ENCODE measurements at regions not wholly inside any gene's neighbourhood (a gene's known extent, or its start where the extent isn't known, plus 50 kb on each side); places are given as distances from the start of the nearest gene placed in this dataset.
"Not testable (repeated sequence)": the region's sequence is repeated elsewhere in the genome, so short reads cannot be mapped to it uniquely, and the experiment has no call there.

DNA sequence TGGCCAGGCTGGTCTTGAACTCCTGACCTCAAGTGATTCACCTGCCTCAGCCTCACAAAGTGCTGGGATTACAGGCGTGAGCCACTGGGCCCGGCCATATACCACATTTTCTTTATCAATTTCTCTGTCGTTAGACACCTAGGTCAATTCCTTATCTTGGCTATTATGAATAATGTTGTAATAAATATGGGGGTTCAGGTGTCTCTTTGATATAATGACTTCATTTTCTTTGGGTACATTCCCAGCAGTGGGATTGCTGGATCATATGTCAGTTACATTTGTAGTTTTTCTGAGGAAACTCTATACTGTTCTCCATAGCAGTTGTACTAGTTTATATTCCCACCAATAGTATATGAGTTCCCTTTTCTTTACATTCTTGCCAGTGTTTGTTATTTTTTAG lies 67.8 kb upstream of the DDHD1 start:
- POLR2A ChIA-PET = no interaction called here

DNA sequence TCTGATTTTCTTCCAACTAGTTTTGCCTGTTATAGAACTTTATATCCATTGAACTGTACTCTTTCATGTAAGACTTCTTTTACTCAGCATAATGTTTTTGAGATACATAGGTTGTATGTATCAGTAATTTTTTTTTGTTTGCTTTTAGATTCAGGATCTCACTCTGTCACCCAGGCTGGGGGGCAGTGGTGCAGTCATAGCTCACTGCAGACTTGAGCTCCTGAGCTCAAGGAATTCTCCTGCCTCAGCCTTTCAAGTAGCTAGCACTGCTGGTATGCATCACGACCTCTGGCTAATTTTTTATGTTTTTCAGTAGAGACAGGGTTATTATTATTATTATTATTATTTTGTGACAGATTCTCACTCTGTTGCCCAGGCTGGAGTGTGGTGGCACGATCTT lies 65.0 kb upstream of the DDHD1 start:
- H3K27me3 ChIP-seq (ENCODE audit: control insufficient read depth, insufficient read depth, low read length) = no peaks in the 10 kb centered on the region
- no peak for DNase-seq (ENCODE audit: low read depth)
- ChIA-PET POLR2A (no interaction called here), CTCF (interaction anchor here (0.6 to 1.9 kb wide), 9 partner anchors 11 to 78 kb away, joined by 3 to 7 read pairs (median 4); partner anchors contain the start of gene DDHD1)
- H3K36me3 ChIP-seq (ENCODE audit: control insufficient read depth, insufficient read depth, low read length) = no peaks in the 10 kb centered on the region
- TF ChIP-seq, protein P1, sequence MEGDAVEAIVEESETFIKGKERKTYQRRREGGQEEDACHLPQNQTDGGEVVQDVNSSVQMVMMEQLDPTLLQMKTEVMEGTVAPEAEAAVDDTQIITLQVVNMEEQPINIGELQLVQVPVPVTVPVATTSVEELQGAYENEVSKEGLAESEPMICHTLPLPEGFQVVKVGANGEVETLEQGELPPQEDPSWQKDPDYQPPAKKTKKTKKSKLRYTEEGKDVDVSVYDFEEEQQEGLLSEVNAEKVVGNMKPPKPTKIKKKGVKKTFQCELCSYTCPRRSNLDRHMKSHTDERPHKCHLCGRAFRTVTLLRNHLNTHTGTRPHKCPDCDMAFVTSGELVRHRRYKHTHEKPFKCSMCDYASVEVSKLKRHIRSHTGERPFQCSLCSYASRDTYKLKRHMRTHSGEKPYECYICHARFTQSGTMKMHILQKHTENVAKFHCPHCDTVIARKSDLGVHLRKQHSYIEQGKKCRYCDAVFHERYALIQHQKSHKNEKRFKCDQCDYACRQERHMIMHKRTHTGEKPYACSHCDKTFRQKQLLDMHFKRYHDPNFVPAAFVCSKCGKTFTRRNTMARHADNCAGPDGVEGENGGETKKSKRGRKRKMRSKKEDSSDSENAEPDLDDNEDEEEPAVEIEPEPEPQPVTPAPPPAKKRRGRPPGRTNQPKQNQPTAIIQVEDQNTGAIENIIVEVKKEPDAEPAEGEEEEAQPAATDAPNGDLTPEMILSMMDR (IDR thresholded peaks at IDR 0.05; ENCODE audit: insufficient read depth, low read depth, low read length) = no peak
- peak overlapping the region; percentile 45 for H3K4me3 ChIP-seq (ENCODE audit: low read depth, low read length)

More for the DNA sequence above, 67.8 kb upstream of the DDHD1 start:
- no peaks in the 10 kb centered on the region for H3K36me3 ChIP-seq (ENCODE audit: control insufficient read depth, insufficient read depth, low read length)
- no peaks in the 10 kb centered on the region for H3K27me3 ChIP-seq (ENCODE audit: control insufficient read depth, insufficient read depth, low read length)
- H3K4me3 ChIP-seq (ENCODE audit: low read depth, low read length) = no peak overlapping the region
- CTCF ChIA-PET = no interaction called here
- no peak for DNase-seq (ENCODE audit: low read depth)
- TF ChIP-seq, protein P1 (IDR thresholded peaks at IDR 0.05; ENCODE audit: insufficient read depth, low read depth, low read length) = no peak

DNA sequence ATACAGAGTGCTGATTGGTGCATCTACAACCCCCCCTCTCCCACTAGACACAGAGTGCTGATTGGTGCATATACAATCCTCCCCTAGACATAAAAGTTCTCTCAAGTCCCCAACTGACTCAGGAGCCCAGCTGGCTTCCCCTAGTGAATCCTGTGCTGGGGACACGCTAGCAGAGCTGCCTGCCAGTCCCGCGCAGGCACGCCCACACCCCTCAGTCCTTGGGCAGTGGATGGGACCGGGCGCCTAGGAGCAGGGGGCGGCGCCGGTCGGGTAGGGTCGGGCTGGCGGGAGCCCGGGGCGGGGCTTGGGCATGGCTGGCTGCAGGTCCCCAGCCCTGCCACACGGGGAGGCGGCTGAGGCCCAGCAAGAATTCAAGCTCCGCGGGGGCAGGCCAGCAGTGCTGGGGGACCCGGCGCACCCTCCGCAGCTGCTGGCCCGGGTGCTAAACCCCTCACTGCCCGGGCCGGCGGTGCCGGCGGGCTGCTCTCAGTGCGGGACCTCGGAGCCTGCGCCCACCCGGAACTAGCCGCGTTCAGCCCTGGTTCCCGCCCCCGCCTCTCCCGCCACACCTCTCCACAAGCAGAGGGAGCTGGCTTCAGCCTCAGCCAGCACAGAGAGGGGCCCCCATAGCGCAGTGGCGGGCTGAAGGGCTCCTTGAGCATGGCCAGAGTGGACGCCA lies 64.3 kb upstream of the DDHD1 start:
- TF ChIP-seq, protein P1 (IDR thresholded peaks at IDR 0.05; ENCODE audit: insufficient read depth, low read depth, low read length) = peak; percentile 37; the same call in 1 of the 2 replicates
- DNase-seq (ENCODE audit: low read depth) = peak; percentile 2
- peaks cover 2% of the 10 kb centered on the region; the same call in 1 of the 2 replicates for H3K27me3 ChIP-seq (ENCODE audit: control insufficient read depth, insufficient read depth, low read length)
- ChIA-PET CTCF (interaction anchor here (0.6 to 1.9 kb wide), 12 partner anchors 12 to 99 kb away, joined by 3 to 7 read pairs (median 4); partner anchors contain the start of gene DDHD1), POLR2A (no interaction called here)
- no peaks in the 10 kb centered on the region for H3K36me3 ChIP-seq (ENCODE audit: control insufficient read depth, insufficient read depth, low read length)
- peak overlapping the region; percentile 45 for H3K4me3 ChIP-seq (ENCODE audit: low read depth, low read length)

DNA sequence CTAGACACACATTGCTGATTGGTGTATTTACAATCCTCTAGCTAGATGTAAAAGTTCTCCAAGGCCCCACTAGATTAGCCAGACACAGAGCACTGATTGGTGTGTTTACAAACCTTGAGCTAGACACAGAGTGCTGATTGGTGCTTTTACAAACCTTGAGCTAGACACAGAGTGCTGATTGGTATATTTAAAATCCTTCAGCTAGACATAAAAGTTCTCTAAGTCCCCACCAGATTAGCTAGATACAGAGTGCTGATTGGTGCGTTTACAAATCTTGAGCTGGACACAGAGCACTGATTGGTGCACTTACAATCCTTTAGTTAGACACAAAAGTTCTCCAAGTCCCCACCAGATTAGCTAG lies 63.8 kb upstream of the DDHD1 start:
- CTCF ChIA-PET = interaction anchor here (0.7 to 1.9 kb wide), 9 partner anchors 11 to 98 kb away, joined by 3 to 7 read pairs (median 4); partner anchors contain the start of gene DDHD1
- DNase-seq (ENCODE audit: low read depth); POLR2A ChIA-PET; H3K27me3 ChIP-seq (ENCODE audit: control insufficient read depth, insufficient read depth, low read length); H3K4me3 ChIP-seq (ENCODE audit: low read depth, low read length); H3K36me3 ChIP-seq (ENCODE audit: control insufficient read depth, insufficient read depth, low read length): not testable (repeated sequence)

DNA sequence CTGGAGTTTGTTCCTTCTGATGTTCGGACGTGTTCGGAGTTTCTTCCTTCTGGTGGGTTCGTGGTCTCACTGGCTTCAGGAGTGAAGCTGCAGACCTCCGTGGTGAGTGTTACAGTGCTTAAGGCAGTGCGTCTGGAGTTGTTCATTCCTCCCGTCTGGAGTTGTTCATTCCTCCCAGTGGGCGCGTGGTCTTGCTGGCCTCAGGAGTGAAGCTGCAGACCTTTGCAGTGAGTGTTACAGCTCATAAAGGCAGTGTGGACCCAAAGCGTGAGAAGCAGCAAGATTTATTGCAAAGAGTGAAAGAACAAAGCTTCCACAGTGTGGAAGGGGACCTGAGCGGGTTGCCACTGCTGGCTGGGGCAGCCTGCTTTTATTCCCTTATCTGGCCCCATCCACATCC lies 63.4 kb upstream of the DDHD1 start:
- H3K36me3 ChIP-seq (ENCODE audit: control insufficient read depth, insufficient read depth, low read length); POLR2A ChIA-PET; H3K4me3 ChIP-seq (ENCODE audit: low read depth, low read length); DNase-seq (ENCODE audit: low read depth); H3K27me3 ChIP-seq (ENCODE audit: control insufficient read depth, insufficient read depth, low read length): not testable (repeated sequence)
- CTCF ChIA-PET = interaction anchor here (1.4 kb wide), 2 partner anchors 11 to 23 kb away, joined by 3 to 4 read pairs; no protein-coding TSS in a partner anchor

DNA sequence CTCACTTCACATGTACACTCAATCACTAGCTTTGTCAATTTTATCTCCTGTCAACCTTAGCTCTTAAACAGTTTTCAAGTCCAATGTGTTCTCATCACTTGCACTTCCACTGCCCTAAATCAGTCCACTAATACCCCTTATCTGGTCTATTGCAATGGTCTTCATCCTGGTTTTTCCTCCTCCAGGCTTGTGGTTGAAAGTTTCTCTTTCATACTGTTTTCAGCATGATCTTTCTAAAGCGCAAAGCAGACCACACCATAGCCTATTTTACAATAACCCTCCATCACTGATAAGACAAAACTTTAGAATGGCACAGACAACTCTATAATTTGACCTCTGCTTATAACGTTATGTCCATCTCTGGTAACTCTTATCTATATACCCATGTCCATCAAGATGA lies 62.0 kb upstream of the DDHD1 start:
- H3K36me3 ChIP-seq (ENCODE audit: control insufficient read depth, insufficient read depth, low read length) = no peaks in the 10 kb centered on the region
- no peak overlapping the region for H3K4me3 ChIP-seq (ENCODE audit: low read depth, low read length)
- POLR2A ChIA-PET = no interaction called here
- H3K27me3 ChIP-seq (ENCODE audit: control insufficient read depth, insufficient read depth, low read length) = peaks cover 2% of the 10 kb centered on the region; the same call in 1 of the 2 replicates
- TF ChIP-seq, protein P1 (IDR thresholded peaks at IDR 0.05; ENCODE audit: insufficient read depth, low read depth, low read length) = no peak
- CTCF ChIA-PET = no interaction called here
- no peak for DNase-seq (ENCODE audit: low read depth)

All from BJ (cell line).